Stimulated activated naive CD8-positive, alpha-beta T cell treated with anti-CD3 and anti-CD28 coated beads, Interleukin-15, Interleukin-2, amounts not matched to agents 100 U/mL and 50 U/mL, for 24 hours (primary cell): ENCODE measurements at regions not wholly inside any gene's neighbourhood (a gene's known extent, or its start where the extent isn't known, plus 50 kb on each side); places are given as distances from the start of the nearest gene placed in this dataset.

Source experiments
- ATAC-seq: fragments of 150-1000 bp; cut with Tn5 transposase; one replicate; pipeline ENCODE4 v1.10.0; 2021
- DNase-seq: peaks from one replicate; pipeline ENCODE4 v3.0.0; 2021

GRCh38 chr11:86119077-86119476 lies 50.2 kb upstream of the PICALM start:
- ATAC-seq (no peak), DNase-seq (no peak)
